NB4 (cell line): ENCODE measurements at regions not wholly inside any gene's neighbourhood (a gene's known extent, or its start where the extent isn't known, plus 50 kb on each side); places are given as distances from the start of the nearest gene placed in this dataset.

Experiments used
- CTCF ChIP-seq: IDR thresholded peaks from one replicate; pipeline ENCODE4 v1.5.1; 2012; ENCODE audit warnings: low read depth, low read length
- MAX ChIP-seq: IDR thresholded peaks from 2 replicates; pipeline ENCODE4 v1.6.1; 2011; ENCODE audit warnings: low read depth, low read length
- MYC ChIP-seq: IDR thresholded peaks from 2 replicates; pipeline ENCODE4 v1.6.1; 2011; ENCODE audit warnings: low read depth, low read length
- POLR2A ChIP-seq: IDR thresholded peaks from 2 replicates; pipeline ENCODE4 v1.6.1; 2011; ENCODE audit warnings: mild to moderate bottlenecking; ENCODE audit not compliant: insufficient read length; ENCODE audit errors: extremely low read depth

- TF ChIP-seq MAX (no peak), POLR2A (no peak), CTCF (no peak), MYC (no peak)
These were observed 209.1 kb upstream of the PODXL start for GRCh38 chr7:131765575-131765974.
